GM21423 (cell line): ENCODE measurements at regions not wholly inside any gene's neighbourhood (a gene's known extent, or its start where the extent isn't known, plus 50 kb on each side); places are given as distances from the start of the nearest gene placed in this dataset.
"Not testable (repeated sequence)": the region's sequence is repeated elsewhere in the genome, so short reads cannot be mapped to it uniquely, and the experiment has no call there.

Source experiments
- ATAC-seq: cut with Tn5 transposase; IDR thresholded peaks from one replicate; pipeline ENCODE4 v1.9.1; 2021; ENCODE audit warnings: mild to moderate bottlenecking, moderate library complexity; ENCODE audit not compliant: unreplicated experiment

DNA sequence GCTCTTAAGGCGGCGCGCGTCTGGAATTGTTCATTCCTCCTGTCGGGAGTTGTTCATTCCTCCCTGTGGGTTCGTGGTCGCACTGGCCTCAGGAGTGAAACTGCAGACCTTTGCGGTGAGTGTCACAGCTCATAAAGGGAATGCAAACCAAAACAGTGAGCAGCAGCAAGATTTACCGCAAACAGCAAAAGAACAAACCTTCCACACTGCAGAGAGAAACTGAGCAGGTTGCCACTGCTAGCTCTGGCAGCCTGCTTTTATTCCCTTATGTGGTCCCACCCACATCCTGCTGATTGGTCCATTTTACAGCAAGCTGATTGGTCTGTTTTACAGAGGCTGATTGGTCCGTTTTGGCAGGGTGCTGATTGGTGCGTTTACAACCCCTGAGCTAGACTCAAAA, 1365.3 kb upstream of the WWC1 start:
- ATAC-seq = no peak

DNA sequence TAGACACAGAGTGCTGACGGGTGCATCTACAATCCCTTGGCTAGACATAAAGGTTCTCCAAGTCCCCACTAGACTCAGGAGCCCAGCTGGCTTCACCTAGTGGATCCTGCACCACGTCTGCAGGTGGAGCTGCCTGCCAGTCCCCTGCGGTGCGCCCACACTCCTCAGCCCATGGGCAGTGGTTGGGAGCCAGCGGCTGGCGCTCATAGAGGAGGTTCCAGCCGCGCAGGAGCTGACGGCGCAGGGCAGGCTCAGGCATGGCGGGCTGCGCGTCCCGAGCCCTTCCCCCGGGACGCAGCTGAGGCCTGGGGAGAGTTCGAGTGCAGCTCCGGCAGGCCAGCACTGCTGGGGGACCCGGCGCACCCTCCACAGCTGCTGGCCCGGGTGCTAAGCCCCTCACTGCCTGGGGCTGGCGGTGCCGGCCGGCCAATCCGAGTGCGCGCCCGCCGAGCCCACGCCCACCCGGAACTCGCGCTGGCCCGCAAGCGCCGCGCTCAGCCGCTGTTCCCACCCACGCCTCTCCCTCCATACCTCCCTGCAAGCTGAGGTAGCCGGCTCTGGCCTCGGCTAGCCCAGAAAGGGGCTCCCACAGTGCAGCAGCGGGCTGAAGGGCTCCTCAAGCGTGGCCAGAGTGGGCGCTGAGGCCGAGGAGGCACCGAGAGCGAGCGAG, 1364.5 kb upstream of the WWC1 start:
- not testable (repeated sequence) for ATAC-seq

DNA sequence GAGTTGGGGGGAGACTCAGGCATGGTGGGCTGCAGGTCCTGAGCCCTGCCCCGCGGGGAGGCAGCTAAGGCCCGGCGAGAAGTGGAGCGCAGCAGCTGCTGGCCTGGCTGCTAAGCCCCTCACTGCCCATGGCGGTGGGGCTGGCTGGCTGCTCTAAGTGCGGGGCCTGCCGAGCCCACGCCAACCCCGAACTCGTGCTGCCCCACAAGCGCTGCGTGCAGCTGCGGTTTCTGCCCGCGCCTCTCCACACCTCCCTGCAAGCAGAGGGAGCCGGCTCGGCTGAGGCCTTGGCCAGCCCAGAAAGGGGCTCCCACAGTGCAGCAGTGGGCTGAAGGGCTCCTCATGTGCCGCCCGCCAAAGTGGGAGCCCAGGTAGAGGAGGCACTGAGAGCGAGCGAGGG, 1355.1 kb upstream of the WWC1 start:
- no peak for ATAC-seq

DNA sequence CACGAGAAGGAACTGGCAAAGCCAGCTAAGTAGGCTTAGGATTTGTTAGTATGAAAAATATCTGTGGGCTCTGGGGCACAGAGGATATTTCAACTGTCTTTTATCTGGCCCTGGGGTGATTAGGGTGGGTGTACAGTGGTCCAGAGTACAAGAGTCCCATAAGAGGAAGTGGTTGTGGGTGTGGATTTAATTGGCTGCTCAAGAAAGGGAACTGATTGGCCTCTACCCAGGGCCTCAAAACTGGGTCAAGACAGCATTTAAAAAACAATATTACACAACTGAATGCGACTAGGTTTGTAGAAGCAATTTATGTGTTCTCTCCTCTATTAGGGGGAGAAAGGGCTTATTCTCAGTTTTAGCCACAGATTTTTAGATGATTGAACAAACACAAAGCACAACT, 1353.4 kb upstream of the WWC1 start:
- ATAC-seq = no peak

DNA sequence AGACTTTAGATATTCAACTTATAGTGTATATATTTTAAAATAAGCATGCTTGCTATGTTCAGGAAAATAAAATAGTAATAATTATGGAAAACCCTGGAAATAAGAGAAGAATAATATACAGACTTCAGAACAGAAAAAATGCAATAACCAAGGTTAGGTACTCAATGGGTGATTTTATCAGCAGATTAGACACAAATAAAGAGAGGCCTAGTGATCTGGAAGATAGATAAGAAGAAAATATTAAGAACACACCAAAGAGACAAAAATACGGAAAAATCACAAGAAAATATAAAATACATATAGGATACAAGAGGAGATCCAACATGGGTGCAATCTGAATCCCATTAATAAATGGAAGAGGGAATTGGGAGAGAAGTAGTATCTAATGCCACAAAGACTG, 1348.5 kb upstream of the WWC1 start:
- no peak for ATAC-seq

DNA sequence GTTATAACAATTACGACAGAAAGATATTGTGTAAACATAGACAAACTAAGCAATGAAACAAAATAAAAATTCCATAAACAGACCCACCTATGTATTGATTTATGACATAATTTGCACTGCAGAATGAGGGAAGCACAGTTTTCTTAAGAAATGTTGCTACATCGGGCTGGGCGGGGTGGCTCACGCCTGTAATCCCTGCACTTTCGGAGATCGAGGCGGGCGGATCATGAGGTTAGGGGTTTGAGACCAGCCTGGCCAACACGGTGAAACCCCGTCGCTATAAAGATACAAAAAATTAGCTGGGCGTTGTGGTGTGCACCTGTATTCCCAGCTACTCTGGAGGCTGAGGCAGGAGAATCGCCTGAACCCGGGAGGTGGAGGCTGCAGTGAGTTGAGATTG, 1344.4 kb upstream of the WWC1 start:
- ATAC-seq = no peak

DNA sequence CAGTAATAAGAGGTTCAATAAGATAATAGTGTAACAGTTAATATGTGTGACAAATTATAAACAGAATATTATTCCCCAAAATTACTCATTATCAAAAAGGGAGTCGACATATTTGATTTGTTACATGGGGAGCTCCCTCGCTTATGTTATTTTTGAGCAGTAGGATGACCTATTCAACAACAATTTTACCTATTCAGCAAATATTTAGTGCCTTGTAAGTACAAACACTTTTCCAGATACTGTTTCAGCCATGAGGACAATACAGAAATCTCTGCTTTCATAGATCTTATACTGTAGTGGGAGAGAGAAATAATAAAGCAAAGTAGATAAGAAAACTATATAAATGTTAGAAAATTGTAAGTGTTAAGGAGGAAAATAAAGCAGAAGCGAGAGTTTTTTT, 1342.8 kb upstream of the WWC1 start:
- ATAC-seq = no peak

DNA sequence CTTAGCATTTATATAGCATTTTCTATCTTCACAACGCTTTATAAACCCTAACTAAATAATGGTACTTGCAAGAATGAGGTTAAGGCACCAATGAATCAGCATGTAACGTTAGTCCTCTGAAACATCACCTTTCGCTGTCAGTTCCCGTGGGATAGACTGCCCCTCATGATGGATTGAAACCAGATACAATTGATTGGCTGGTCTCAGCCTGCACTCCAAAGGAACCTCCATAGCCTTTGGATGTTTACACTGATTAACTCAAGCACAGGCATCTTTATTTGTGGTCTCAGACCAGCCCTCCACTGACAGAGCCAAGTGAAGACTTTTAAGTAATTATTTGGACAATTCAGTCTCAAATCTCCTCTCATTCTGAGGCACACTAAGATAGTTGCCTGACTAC, 1339.4 kb upstream of the WWC1 start:
- no peak for ATAC-seq

DNA sequence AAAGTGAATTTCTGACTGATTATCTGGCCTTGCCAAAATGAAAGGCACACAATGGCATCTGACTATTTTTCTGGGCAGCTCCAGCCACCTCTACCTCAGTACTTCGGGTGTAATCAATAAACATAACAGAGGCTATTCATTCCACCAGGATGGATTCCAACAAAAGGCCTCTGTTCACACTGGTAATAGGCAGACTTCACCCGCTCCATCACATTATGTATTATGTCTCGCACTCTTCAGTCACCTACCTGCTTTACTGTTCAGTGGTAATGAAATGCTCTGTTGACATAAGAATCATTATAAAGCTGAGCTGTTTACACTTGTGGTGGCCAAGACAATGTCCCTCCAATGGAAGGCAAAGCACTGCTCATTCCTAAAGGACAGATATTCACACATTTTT, 1333.7 kb upstream of the WWC1 start:
- no peak for ATAC-seq

DNA sequence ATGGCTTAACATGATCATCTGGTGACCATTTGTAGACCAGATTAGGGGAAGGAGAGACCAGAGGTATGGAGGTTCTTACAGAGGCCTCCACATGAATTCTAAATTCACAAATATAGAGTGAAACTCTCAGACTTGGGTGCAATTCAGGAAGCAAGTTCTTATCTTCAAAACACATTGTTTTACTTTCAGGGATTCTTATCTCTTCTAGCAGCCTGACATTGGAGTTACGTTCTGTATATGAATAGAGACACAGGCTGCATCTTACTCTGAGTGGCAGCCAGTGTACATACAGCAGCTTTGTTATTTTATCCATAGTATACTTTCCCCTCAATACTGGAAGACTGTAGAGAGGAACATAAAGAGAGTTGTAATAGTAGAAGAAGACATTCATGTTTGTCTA, 1331.7 kb upstream of the WWC1 start:
- no peak for ATAC-seq

DNA sequence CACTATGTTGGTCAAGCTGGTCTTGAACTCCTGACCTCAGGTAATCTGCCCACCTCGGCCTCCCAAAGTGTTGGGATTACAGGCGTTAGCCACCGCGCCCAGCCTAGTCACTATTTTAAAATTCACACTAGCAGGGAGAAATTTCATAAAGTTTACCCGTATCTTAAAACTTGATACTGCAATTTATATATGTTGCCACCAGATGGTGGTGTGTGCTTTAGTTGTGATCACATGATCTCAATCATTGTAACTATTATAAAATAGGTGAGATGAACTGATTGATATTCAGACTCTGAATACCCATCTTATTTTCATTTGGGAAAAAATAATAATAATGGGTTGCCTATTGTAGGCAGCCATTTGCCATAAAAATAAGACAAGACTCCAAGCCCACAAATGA, 1330.4 kb upstream of the WWC1 start:
- ATAC-seq = no peak

DNA sequence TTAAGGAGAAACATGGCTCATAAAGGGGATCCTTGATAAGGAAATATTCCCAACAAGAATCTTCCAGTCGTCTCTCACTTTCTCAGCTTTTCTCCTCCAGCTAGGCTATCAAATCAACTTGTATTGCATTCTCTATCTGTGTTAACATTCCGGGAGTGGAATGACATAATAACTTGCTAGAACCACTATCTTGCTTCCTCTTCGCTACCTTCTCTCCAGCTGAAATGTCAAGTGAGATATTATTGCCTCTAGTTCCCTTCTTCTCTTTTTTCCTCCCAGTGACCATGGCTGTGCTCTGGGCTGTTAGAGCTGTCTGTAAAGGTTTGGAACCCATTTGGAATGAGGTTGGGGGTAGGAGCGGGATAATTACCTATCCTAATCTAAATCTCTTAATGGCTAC, 1329.5 kb upstream of the WWC1 start:
- no peak for ATAC-seq

DNA sequence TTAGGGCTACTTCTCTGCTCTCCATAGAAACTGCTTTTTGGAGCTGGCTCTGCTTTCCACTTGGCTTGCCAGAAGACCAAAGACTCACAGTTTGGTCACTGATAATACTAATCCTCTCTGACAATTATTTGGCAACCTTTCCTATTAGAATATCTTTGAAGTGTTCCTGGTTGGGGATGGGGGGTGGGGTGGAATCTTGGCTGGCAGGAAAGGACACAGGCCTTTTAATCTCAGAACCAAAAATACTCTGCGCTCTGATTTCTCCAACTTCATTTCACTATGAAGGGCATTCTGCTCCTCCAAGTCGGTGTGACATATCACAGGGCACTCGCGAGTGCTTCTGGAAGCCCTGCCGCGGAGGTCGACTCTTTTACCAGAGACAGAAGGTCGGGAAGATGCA, 1329.0 kb upstream of the WWC1 start:
- no peak for ATAC-seq

DNA sequence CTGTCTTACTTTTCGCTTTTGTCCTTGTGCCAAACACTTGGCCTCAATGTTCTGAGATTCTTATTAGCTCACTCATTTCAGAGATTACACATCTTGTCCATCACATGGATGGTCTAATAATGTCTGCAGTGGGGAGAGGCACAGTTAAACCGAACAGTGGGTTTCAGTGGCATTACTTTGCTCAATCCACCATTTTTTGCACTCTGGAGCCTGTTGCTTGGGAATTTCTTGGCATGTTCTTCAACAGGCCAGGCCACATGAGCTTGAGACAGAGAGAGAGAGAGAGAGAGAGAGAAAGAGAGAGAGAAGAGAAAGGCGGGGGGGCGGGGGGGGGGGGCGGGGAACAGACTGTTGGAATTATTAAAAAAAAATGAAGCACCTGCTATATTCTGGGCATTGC, 1327.8 kb upstream of the WWC1 start:
- no peak for ATAC-seq

DNA sequence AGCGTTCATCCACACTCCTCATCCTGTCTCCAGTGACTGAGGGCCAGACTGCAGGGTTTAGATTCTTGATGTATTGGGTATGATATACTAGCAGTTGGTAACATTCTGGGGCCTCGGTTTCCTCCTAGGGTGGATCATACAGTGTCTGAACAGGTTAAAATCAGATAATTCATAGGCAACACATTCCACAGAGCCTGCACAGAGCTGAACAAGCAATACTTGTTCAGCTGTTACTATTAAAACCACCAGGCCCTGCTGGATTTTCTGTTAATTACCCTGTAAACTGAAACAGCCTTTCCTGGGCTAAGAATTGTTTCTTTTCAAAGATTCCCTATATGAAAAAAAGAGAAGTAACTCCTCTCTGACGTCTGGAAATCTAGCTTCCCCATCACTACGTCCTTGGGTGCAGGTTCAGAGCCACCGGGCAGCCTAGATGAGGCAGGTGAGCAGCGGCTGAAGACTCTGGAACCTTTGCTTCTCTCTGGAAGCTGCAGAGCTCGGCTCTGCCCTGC, 1313.5 kb upstream of the WWC1 start:
- no peak for ATAC-seq

DNA sequence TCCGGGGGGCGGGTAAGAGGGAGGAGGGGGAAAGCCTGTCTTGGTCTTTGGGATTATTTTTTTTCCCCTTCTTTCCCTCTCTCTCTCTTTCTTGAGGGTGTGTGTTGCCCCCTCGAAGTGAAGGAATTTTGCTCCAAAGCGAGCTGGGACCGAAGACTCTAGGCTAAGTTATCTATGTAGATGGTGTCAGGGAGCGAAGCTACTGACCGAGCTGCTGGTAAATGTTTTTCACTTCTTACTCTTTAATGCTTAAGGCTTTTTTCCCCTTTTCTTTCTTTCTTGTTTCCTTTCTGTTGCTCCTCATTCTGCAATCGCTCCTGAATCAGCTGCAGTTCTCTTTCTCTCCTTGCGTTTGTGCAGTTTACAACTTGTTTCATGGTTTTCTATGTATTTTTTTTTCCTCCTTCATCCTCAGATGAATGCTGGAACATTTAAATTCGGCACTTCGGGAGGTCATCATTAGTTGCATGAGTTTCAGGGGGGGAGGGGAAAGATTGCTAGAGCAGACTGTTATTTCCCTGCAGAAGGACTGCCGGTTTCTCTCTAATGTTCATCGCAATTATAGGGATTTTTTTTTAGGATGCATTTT, 1312.0 kb upstream of the WWC1 start:
- ATAC-seq = no peak

DNA sequence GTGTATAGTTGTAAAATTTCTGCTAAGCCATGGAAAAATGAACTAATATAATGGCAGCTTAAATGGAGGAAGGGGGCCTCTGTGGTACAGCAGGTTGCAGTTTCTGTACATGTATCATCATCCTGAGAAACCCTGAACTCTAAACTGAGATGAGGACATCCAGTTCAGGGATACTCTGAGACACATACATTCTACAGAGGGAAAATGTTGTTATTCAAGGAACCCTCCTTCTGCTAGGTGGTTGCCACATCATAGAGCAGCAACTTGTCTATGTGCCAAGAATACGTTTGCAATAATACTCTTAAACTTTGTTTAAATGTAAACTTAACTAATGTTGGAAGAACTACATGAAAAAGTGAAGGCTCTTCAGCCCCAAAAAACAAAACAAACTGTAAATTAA, 1310.8 kb upstream of the WWC1 start:
- no peak for ATAC-seq

DNA sequence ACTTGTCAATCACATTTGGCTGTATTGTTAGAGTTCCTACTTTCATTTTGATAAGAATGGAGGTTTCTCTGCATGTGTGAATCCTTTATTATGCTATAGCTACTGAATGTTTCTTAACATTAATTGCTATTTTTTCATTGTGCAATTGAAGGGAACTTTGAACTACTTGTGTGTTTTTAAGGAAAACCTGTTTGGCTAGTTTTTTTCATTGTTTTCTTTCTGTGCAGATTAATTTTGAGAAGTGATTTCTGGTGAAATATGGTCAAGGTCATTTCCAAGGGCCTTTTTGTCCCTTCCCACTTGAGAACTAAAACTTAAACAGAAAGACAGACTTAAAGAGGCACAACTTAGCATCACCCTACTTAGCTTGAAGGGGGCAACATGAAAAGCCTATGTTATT, 1309.2 kb upstream of the WWC1 start:
- ATAC-seq = no peak

DNA sequence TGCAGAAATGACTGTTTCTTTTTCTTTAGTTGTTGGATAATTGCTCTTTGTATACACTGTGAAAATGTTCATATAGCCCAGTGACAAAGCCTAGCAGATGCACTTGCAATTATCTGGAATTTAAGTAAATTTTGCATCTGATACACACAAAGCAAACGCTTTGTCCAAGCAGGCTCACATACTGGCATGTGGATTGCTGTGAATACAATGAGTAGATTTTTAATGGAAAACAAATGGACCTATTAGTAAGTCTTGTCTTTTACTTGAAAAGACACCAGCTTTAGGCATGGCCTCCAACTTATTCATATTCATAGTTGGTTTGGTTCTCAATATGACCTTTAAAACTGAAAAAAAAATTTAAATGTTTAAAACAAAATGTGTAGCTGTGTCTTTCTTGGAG, 1299.8 kb upstream of the WWC1 start:
- no peak for ATAC-seq

DNA sequence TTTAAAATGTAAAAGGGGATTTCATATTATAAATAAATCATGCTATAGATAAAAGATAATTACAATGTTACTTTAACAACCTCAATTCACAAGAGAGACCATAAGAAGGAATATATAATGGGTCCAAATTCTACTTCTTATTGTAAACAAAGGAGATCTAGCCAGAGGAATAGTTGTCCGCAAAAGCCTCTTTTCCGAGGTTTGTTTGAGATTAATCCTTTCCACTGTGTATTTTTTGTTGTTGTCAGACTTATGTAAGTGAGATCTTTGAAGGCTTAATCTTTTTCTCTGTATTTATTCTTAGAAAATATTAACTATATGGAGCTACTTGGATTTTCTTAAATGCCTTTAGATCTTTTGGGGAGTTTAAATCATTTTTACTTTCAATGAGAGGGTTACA, 1299.3 kb upstream of the WWC1 start:
- no peak for ATAC-seq

DNA sequence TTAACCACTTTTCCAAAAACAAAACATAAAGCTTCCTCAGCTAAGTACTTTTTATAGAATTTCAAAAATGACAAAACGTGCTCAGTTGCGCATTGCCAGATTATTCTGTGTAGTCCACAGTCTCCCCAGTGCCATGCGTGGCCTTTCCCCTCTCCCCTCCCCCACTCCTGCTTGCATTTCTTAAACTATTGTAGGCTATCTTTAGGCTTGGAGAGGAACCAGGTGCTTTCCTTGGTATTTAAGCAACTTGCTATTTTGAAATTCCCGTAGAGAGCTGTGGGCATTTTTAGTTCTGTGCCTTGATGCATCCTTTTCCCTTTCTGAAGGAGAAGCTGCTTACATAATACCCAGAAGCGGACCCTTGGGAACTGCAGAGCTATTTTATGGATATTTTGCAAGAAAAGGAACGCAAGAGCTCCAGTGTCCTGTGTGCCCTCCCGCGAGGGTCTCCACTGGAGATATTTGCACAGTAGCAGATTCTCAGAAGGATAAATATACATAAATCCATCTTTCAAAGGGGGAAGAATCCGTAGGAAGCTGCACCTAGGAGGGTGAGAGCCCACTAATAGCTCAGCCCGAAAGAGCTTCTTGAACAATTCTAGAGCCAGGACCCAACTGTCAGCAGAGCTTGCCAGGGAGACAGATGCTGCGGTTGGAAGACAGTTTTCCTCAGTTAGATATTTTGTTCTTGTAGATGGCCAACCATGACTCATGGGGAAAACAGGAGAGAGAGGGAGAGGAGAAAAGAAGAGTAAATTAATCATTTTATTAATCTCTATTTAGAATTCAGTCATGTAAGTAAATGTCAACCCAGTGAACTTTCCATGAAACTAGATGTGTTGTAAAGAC, 1298.3 kb upstream of the WWC1 start:
- no peak for ATAC-seq

DNA sequence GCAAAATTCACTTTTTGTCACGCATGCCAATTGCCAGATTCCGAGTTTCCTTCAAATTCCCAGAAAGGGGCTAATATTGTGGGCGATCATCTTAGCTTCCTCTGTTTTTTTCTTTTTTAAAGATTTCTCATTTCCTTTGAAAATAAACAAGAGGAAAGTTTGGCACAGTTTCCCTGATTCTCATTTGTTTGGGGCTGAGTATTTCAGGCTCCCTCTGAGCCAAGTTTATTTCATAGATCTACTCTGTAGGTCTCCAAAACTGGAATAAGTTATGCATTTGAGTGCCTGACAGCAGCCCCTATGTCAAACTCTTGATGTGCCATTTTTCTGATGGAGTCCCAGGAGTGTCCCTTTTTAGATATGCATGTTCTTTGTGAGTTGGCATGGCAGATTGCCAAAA, 1297.2 kb upstream of the WWC1 start:
- no peak for ATAC-seq
